Left ventricle myocardium inferior (tissue), 1 donor: ENCODE measurements at regions not wholly inside any gene's neighbourhood (a gene's known extent, or its start where the extent isn't known, plus 50 kb on each side); places are given as distances from the start of the nearest gene placed in this dataset.
A peak's percentile ranks its signal among the peaks of the same experiment; 100 is the strongest.

ENCODE experiments used
- DNase-seq: peaks from one replicate; pipeline ENCODE4 v3.0.0-alpha.2; 2020
- H3K27ac ChIP-seq: fragments of 200-600 bp; replicated peaks from 2 replicates; pipeline ENCODE4 v1.8.0; 2021
- H3K27me3 ChIP-seq: fragments of 200-600 bp; 2 replicates; pipeline ENCODE4 v1.8.0; 2021; ENCODE audit warnings: low read depth
- H3K36me3 ChIP-seq: fragments of 200-600 bp; 2 replicates; pipeline ENCODE4 v1.8.0; 2021
- H3K4me1 ChIP-seq: fragments of 200-600 bp; 2 replicates; pipeline ENCODE4 v1.8.0; 2021
- H3K4me3 ChIP-seq: fragments of 200-600 bp; 2 replicates; pipeline ENCODE4 v1.8.0; 2021; ENCODE audit warnings: mild to moderate bottlenecking, moderate library complexity
- H3K9me3 ChIP-seq: fragments of 200-600 bp; replicated peaks from 2 replicates; pipeline ENCODE4 v1.8.0; 2021
- CTCF ChIP-seq: fragments of 200-600 bp; IDR thresholded peaks from 2 replicates; pipeline ENCODE4 v1.8.0; 2021; ENCODE audit warnings: antibody characterized with exemption, mild to moderate bottlenecking, borderline replicate concordance
- intact Hi-C: fragments of 100-400 bp; cut with micrococcal nuclease; formaldehyde crosslinking; loops from one replicate; pipeline ENCODE4 v1.11.0; 2022
- donor health status: DM: no; HTN: yes; CAD: no; lungs with severe emphysema.

GRCh38 chr11:121703201-121703600 lies 250.4 kb upstream of the SORL1-AS1 start:
- no peak for TF ChIP-seq CTCF
- Histone ChIP-seq H3K27ac (no peak overlapping the region), H3K4me1 (no peaks in the 10 kb centered on the region), H3K4me3 (no peak overlapping the region), H3K36me3 (no peaks in the 10 kb centered on the region), H3K27me3 (no peaks in the 10 kb centered on the region), H3K9me3 (no peaks in the 10 kb centered on the region)
- intact Hi-C loops: no loop called here
- DNase-seq: no peak

GRCh38 chr11:121700968-121701367 lies 248.2 kb upstream of the SORL1-AS1 start:
- intact Hi-C loops: no loop called here
- TF ChIP-seq CTCF: no peak

GRCh38 chr11:121699801-121700200 lies 247.0 kb upstream of the SORL1-AS1 start:
- H3K9me3 ChIP-seq: no peaks in the 10 kb centered on the region
- peaks cover 7% of the 10 kb centered on the region for H3K4me1 ChIP-seq
- H3K27ac ChIP-seq: no peak overlapping the region
- H3K36me3 ChIP-seq: no peaks in the 10 kb centered on the region
- intact Hi-C loops: no loop called here
- no peak for DNase-seq
- H3K4me3 ChIP-seq: no peak overlapping the region
- H3K27me3 ChIP-seq: no peaks in the 10 kb centered on the region
- no peak for TF ChIP-seq CTCF

More at GRCh38 chr11:121700968-121701367, 248.2 kb upstream of the SORL1-AS1 start:
- Histone ChIP-seq H3K36me3 (no peaks in the 10 kb centered on the region), H3K4me3 (no peak overlapping the region), H3K27me3 (no peaks in the 10 kb centered on the region), H3K27ac (no peak overlapping the region), H3K4me1 (peaks cover 7% of the 10 kb centered on the region), H3K9me3 (no peaks in the 10 kb centered on the region)
- DNase-seq: no peak

- TF ChIP-seq CTCF: no peak
- H3K4me1 ChIP-seq: peaks cover 7% of the 10 kb centered on the region
- peak overlapping the region; percentile 87 for H3K27ac ChIP-seq
- intact Hi-C loops: no loop called here
- H3K9me3 ChIP-seq: no peaks in the 10 kb centered on the region
- no peak for DNase-seq
- H3K27me3 ChIP-seq: no peaks in the 10 kb centered on the region
- no peaks in the 10 kb centered on the region for H3K36me3 ChIP-seq
- H3K4me3 ChIP-seq: peak overlapping the region; percentile 47
Measured at GRCh38 chr11:121696931-121697670, 244.3 kb upstream of the SORL1-AS1 start.

GRCh38 chr11:121696177-121696871 lies 243.6 kb upstream of the SORL1-AS1 start:
- peak; percentile 14 for DNase-seq
- peaks cover 7% of the 10 kb centered on the region for H3K4me1 ChIP-seq
- H3K36me3 ChIP-seq: no peaks in the 10 kb centered on the region
- TF ChIP-seq CTCF: no peak
- H3K27me3 ChIP-seq: no peaks in the 10 kb centered on the region
- peak overlapping the region; percentile 47 for H3K4me3 ChIP-seq
- H3K9me3 ChIP-seq: no peaks in the 10 kb centered on the region
- intact Hi-C loops: no loop called here
- H3K27ac ChIP-seq: peak overlapping the region; percentile 87
